ENCODE measurements at regions not wholly inside any gene's neighbourhood (a gene's known extent, or its start where the extent isn't known, plus 50 kb on each side); places are given as distances from the start of the nearest gene placed in this dataset.
"Not testable (repeated sequence)": the region's sequence is repeated elsewhere in the genome, so short reads cannot be mapped to it uniquely, and the experiment has no call there.

DNA sequence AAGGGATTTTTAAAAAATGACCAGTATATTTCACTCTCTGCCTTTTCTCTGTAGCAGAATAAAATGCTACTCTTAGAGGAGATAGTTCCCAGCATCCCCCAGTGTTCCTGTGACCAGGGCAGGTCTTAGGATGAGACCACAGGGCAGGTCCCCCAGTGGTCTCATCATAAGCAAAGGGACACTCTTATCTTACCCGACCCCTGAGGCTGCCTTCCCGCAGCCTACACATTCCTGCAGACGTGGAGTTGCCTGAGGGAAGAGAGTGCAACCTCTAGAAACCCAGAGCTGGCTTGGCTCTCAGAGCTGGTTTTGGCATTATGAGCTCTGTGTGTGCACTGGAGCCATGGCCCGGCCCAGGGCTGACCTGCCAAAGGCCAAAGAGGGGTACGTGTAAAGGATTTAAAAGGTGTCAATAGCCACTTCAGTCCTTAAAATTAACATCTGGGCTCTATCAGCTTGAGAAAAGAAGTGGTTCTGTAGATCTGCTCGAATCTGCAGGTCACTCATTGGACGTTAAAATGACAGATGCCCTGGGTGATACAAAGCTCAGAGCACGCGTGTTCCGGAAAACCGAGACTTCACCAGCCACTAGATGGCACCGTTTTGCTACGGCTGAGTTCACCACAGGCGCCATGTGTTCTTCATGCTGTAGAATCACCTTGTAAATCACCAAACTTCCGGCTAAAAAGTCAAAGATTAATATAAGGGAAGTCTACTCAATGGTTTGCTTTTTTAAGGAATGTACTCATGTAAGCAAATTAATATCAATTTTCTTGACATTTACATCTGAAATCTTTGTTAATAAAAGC is 60.4 kb upstream of the GPR31 start:
- TF ChIP-seq, protein P1, sequence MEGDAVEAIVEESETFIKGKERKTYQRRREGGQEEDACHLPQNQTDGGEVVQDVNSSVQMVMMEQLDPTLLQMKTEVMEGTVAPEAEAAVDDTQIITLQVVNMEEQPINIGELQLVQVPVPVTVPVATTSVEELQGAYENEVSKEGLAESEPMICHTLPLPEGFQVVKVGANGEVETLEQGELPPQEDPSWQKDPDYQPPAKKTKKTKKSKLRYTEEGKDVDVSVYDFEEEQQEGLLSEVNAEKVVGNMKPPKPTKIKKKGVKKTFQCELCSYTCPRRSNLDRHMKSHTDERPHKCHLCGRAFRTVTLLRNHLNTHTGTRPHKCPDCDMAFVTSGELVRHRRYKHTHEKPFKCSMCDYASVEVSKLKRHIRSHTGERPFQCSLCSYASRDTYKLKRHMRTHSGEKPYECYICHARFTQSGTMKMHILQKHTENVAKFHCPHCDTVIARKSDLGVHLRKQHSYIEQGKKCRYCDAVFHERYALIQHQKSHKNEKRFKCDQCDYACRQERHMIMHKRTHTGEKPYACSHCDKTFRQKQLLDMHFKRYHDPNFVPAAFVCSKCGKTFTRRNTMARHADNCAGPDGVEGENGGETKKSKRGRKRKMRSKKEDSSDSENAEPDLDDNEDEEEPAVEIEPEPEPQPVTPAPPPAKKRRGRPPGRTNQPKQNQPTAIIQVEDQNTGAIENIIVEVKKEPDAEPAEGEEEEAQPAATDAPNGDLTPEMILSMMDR (IDR thresholded peaks at IDR 0.05), result peak; percentile 39
- H3K4me3 ChIP-seq (ENCODE audit: low read depth, low read length); H2AFZ ChIP-seq; H3K9ac ChIP-seq; H3K79me2 ChIP-seq; H3K4me1 ChIP-seq; H3K36me3 ChIP-seq (ENCODE audit: control insufficient read depth, insufficient read depth, low read length); H3K27ac ChIP-seq; H3K4me2 ChIP-seq (ENCODE audit: low read length); H3K9me3 ChIP-seq (ENCODE audit: control insufficient read depth, low read length); H3K27me3 ChIP-seq (ENCODE audit: control insufficient read depth, insufficient read depth, low read length): not testable (repeated sequence)

DNA sequence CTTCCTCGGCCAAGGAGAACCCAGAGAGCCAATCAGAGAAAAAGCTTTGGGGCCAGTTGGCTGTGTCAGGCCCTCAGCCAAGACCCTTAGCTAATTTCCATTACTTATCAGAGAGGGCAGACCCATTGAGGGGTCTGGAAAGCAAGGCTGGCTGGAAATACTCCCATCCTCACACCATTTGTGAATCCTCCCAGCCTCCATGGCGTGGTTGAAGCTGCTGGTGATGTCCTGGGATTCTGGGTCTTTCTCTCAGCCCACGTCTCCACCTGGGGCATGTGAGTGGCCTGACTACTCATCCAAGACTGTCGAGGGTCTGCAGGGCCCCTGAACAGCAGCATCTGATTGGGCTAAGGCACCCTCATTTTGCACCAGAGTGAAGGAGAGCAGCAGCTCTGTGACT is 61.3 kb upstream of the GPR31 start:
- H3K4me1 ChIP-seq; H2AFZ ChIP-seq; H3K9me3 ChIP-seq (ENCODE audit: control insufficient read depth, low read length); H3K27ac ChIP-seq; H3K9ac ChIP-seq; H3K27me3 ChIP-seq (ENCODE audit: control insufficient read depth, insufficient read depth, low read length); H3K79me2 ChIP-seq; H3K4me2 ChIP-seq (ENCODE audit: low read length); H3K4me3 ChIP-seq (ENCODE audit: low read depth, low read length); H3K36me3 ChIP-seq (ENCODE audit: control insufficient read depth, insufficient read depth, low read length): not testable (repeated sequence)

DNA sequence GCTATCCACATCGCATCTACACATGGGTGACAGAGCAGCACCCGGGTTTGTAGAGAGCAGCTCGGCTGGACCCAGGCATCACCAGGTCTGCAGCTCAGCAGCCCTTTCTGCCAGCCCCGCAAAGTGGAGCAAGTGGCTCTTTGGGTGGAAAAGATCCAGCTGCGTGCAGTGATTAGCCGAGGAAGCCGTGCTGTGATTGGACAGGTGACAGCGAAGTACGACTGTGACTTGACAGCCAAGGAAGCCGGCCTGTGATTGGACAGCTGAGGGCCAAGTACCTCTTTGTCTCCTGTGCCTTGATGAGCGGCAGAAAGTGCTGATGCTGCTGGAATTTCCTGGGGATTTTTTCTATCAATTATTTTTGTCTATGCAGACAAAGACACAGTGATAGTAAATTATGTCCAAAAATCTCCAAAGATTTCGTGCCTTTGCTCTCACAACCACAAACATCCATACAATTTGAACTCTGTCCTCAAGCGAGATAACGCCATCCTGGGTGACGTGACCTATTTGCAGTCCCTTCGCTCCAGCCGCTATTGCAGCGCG is 62.3 kb upstream of the GPR31 start:
- Histone ChIP-seq H3K4me1 (no peaks in the 10 kb centered on the region), H3K27me3 (ENCODE audit: control insufficient read depth, insufficient read depth, low read length) (no peaks in the 10 kb centered on the region), H3K27ac (no peak overlapping the region), H3K79me2 (no peaks in the 10 kb centered on the region), H3K9me3 (ENCODE audit: control insufficient read depth, low read length) (no peaks in the 10 kb centered on the region), H3K36me3 (ENCODE audit: control insufficient read depth, insufficient read depth, low read length) (no peaks in the 10 kb centered on the region), H3K4me2 (ENCODE audit: low read length) (no peak overlapping the region), H3K4me3 (ENCODE audit: low read depth, low read length) (no peak overlapping the region), H3K9ac (no peak overlapping the region), H2AFZ (no peak overlapping the region)
- TF ChIP-seq, protein P1 (IDR thresholded peaks at IDR 0.05), result no peak

DNA sequence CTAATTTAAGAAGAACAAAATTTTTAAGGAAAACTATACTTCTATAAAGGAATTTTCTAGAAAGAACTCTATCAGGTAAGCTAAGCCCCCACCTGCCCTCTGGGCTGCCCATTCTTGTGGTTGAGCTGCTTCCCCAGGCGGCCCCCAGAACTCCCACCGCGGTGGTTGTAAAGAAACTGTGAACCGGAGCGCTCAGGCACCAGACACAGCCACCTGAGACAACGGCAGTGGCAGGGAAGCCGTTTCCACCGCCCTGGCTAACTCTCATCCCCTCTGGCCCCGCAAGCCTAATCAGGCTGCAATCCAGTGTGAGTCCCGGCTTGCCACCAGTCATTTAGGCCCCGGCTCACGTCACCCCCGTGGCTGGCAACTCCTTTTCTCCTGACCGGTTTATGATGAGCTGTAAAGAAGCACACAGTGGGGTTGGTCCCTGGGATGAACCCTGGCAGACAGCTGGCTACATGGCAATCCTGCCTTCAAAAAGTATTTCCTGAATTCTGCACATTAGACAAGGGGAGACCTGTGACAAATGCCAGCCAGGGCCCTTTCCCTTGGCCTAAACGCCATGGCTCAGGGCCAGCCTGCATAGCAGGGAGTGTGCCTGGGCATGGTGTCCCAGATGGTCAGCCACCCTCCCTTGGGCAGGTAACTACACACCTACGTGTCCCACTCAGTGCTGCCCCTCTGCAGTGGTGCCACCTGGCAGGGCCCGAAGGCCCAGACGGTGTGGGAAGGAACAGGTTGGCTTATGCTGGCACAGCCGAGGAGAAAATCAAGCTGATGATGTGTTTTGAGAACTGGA is 63.8 kb upstream of the GPR31 start:
- H3K27ac ChIP-seq, result no peak overlapping the region
- no peaks in the 10 kb centered on the region for H3K27me3 ChIP-seq (ENCODE audit: control insufficient read depth, insufficient read depth, low read length)
- TF ChIP-seq, protein P1 (IDR thresholded peaks at IDR 0.05), result no peak
- H3K79me2 ChIP-seq, result no peaks in the 10 kb centered on the region
- H3K9me3 ChIP-seq (ENCODE audit: control insufficient read depth, low read length), result no peaks in the 10 kb centered on the region
- no peak overlapping the region for H3K9ac ChIP-seq
- H2AFZ ChIP-seq, result no peak overlapping the region
- H3K4me3 ChIP-seq (ENCODE audit: low read depth, low read length), result no peak overlapping the region
- no peak overlapping the region for H3K4me2 ChIP-seq (ENCODE audit: low read length)
- H3K36me3 ChIP-seq (ENCODE audit: control insufficient read depth, insufficient read depth, low read length), result no peaks in the 10 kb centered on the region
- no peaks in the 10 kb centered on the region for H3K4me1 ChIP-seq

DNA sequence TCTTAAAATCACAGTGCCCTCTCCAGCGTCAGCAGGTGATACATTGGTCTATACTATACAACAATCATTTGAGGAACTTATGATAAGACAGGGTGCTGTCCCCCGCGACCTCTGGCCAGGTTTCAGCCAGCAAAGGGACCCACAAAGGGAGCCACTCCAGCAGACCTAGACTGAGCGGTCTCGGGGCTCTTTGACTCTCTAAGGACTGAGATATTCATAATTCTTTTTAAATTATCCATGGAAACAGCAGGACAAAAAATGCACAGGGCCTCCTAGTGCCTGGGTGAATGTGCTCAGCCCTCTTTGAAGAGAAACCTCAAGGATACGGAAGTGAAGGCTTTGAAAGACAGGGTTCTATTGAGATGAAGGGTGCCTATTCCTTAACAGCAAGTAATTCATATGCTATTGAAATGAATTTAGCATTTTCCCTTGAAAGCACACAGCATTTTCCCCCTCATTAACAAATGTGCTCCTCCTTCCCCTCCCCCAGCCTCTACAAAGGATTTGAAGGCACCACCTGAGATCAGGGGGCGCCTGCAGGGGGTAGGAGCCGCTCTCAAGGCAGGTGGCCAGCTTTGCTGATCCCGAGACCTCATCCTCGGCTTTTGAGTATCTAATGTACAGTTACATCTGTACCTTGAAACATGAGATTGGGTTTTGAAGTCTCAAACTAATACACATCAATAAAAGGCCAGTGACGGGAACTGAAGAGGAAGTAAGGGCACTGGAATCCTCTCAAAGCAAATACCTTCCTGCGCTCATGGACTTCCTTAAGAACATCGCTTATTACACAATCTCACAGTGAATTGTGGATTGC is 65.3 kb upstream of the UNC93A start:
- not testable (repeated sequence) for H3K27me3 ChIP-seq (ENCODE audit: control insufficient read depth, insufficient read depth, low read length); H3K27ac ChIP-seq; H2AFZ ChIP-seq; H3K36me3 ChIP-seq (ENCODE audit: control insufficient read depth, insufficient read depth, low read length); H3K4me3 ChIP-seq (ENCODE audit: low read depth, low read length); H3K4me1 ChIP-seq; H3K79me2 ChIP-seq; H3K9ac ChIP-seq; H3K9me3 ChIP-seq (ENCODE audit: control insufficient read depth, low read length); H3K4me2 ChIP-seq (ENCODE audit: low read length)

Measured in parathyroid adenoma (tissue), 2 donors.